Keratinocyte (primary cell): ENCODE measurements at regions not wholly inside any gene's neighbourhood (a gene's known extent, or its start where the extent isn't known, plus 50 kb on each side); places are given as distances from the start of the nearest gene placed in this dataset.

ENCODE experiments used
- DNase-seq: peaks from one replicate; pipeline ENCODE4 v3.0.0-alpha.2; 2011; ENCODE audit warnings: low read depth, missing footprints, low spot score
- FAIRE-seq: peaks from 2 replicates; lab custom pipeline; 2011; peaks lifted over from hg19 to GRCh38; lab: Jason Lieb, UNC
- H2AFZ ChIP-seq: 2 replicates; pipeline ENCODE4 v1.6.0; 2012; ENCODE audit warnings: low read length, control low read depth, inconsistent platforms; ENCODE audit not compliant: control insufficient read depth
- H3K27ac ChIP-seq: 2 replicates; pipeline ENCODE4 v1.5.1; 2011; ENCODE audit warnings: low read length; ENCODE audit not compliant: control insufficient read depth, insufficient read depth
- H3K27me3 ChIP-seq: 3 replicates; pipeline ENCODE4 v1.6.0; 2011; ENCODE audit warnings: low read length; ENCODE audit not compliant: control insufficient read depth, insufficient read depth; ENCODE audit errors: extremely low read depth
- H3K36me3 ChIP-seq, 2 experiments: 2 replicates in 1 of 2; 3 replicates in 1 of 2; pipeline ENCODE4 v1.5.1; 2011; ENCODE audit warnings: low read length in 2 of 2, mild to moderate bottlenecking in 1 of 2; ENCODE audit not compliant: control insufficient read depth in 2 of 2, insufficient read depth in 2 of 2; ENCODE audit errors: extremely low read depth in 1 of 2
- H3K4me1 ChIP-seq: 3 replicates; pipeline ENCODE4 v1.5.1; 2011; ENCODE audit warnings: low read length; ENCODE audit not compliant: control insufficient read depth, insufficient read depth; ENCODE audit errors: extremely low read depth
- H3K4me2 ChIP-seq: 3 replicates; pipeline ENCODE4 v1.6.0; 2011; ENCODE audit warnings: low read depth, low read length; ENCODE audit not compliant: control insufficient read depth, insufficient read depth; ENCODE audit errors: extremely low read depth
- H3K4me3 ChIP-seq, 3 experiments: fragments of 200-600 bp in 1 of 3; sonication (generic) in 1 of 3; 2 replicates in 2 of 3; 3 replicates in 1 of 3; pipeline ENCODE4 v1.5.1; 2011 to 2016; ENCODE audit warnings: low read length in 3 of 3, mild to moderate bottlenecking in 3 of 3, control low read depth in 2 of 3, inconsistent platforms in 1 of 3, low read depth in 1 of 3, mixed read lengths in 1 of 3, mixed run types in 1 of 3, moderate library complexity in 1 of 3; ENCODE audit not compliant: control insufficient read depth in 2 of 3, insufficient read depth in 2 of 3; ENCODE audit errors: extremely low read depth in 1 of 3
- H3K79me2 ChIP-seq: 2 replicates; pipeline ENCODE4 v1.6.0; 2012; ENCODE audit warnings: low read length; ENCODE audit not compliant: control insufficient read depth, insufficient read depth
- H3K9ac ChIP-seq: 3 replicates; pipeline ENCODE4 v1.6.0; 2011; ENCODE audit warnings: low read length; ENCODE audit not compliant: control insufficient read depth, insufficient read depth; ENCODE audit errors: extremely low read depth
- H3K9me1 ChIP-seq: 3 replicates; pipeline ENCODE4 v1.6.0; 2011; ENCODE audit warnings: low read length; ENCODE audit not compliant: control insufficient read depth, insufficient read depth; ENCODE audit errors: extremely low read depth
- H3K9me3 ChIP-seq: 2 replicates; pipeline ENCODE4 v1.5.1; 2012; ENCODE audit warnings: low read depth, low read length; ENCODE audit not compliant: control insufficient read depth
- H4K20me1 ChIP-seq: 3 replicates; pipeline ENCODE4 v1.6.0; 2011; ENCODE audit warnings: low read length; ENCODE audit not compliant: control insufficient read depth, insufficient read depth; ENCODE audit errors: extremely low read depth
- CTCF ChIP-seq, 3 experiments: IDR thresholded peaks in 1 of 3; conservative IDR thresholded peaks in 1 of 3; optimal IDR thresholded peaks in 1 of 3; 2 replicates in 2 of 3; 3 replicates in 1 of 3; pipeline versions ENCODE3 to v1.5.1; 2011; ENCODE audit warnings: low read length in 3 of 3, mild to moderate bottlenecking in 3 of 3, moderate library complexity in 2 of 3, control low read depth in 1 of 3, inconsistent platforms in 1 of 3; ENCODE audit not compliant: insufficient read depth in 2 of 3; ENCODE audit errors: extremely low read depth in 1 of 3
- EZH2 ChIP-seq: IDR thresholded peaks from one replicate; pipeline ENCODE4 v1.6.1; 2012; ENCODE audit warnings: inconsistent platforms, mild to moderate bottlenecking, low read length, moderate library complexity
- dilution Hi-C: fragments of 300-500 bp; cut with MboI; formaldehyde crosslinking; loops from one replicate; pipeline ENCODE4 v1.7.0; 2020; ENCODE audit warnings: low sequenced_read_pairs; ENCODE audit not compliant: extremely low pct_ligation_motif_present

DNA sequence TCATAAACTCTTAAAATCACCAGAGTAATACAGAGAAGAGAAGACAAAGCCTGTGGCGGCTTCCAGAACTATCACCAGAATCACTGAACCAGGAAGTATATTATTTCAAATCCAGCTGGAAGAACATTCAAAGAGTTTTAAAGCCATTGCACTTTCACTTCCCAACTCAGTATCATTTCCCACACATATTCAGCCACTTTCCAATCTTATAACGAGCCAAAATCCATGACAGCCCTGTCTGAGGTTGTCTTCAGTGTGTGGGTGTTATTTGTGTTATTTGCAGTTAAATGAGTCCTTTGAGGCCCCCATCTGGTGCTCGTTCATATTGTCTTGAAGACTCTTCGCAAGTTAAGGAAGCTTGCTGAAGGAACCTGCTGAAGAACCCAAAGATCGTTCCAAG, 559.9 kb downstream of the TSN start:
- DNase-seq (no peak), FAIRE-seq (no peak)
- Histone ChIP-seq H3K79me2 (no peaks in the 10 kb centered on the region), H3K9me3 (no peaks in the 10 kb centered on the region), H3K4me3 (no peak overlapping the region), H3K4me2 (no peak overlapping the region), H3K4me1 (no peaks in the 10 kb centered on the region), H3K9me1 (no peaks in the 10 kb centered on the region), H3K36me3 (no peaks in the 10 kb centered on the region), H2AFZ (no peak overlapping the region), H3K9ac (no peak overlapping the region), H3K27me3 (no peaks in the 10 kb centered on the region), H3K27ac (no peak overlapping the region), H4K20me1 (no peaks in the 10 kb centered on the region)
- TF ChIP-seq EZH2 (no peak), CTCF (optimal IDR thresholded peaks at IDR 0.05 in 1 of 3, IDR thresholded peaks at IDR 0.05 in 1 of 3, conservative IDR thresholded peaks at IDR 0.05 in 1 of 3; ENCODE audit: extremely low read depth in 1 of 3, insufficient read depth in 2 of 3, low read length in 3 of 3) (no peak)
- dilution Hi-C loops, result no loop called here

- no peaks in the 10 kb centered on the region for H4K20me1 ChIP-seq
- H3K79me2 ChIP-seq, result no peaks in the 10 kb centered on the region
- H3K4me3 ChIP-seq, result no peak overlapping the region
- TF ChIP-seq EZH2 (no peak), CTCF (optimal IDR thresholded peaks at IDR 0.05 in 1 of 3, IDR thresholded peaks at IDR 0.05 in 1 of 3, conservative IDR thresholded peaks at IDR 0.05 in 1 of 3; ENCODE audit: extremely low read depth in 1 of 3, insufficient read depth in 2 of 3, low read length in 3 of 3) (no peak)
- H3K27me3 ChIP-seq, result no peaks in the 10 kb centered on the region
- DNase-seq (no peak), FAIRE-seq (no peak)
- dilution Hi-C loops, result no loop called here
- H3K4me1 ChIP-seq, result no peaks in the 10 kb centered on the region
- H3K27ac ChIP-seq, result no peak overlapping the region
- no peak overlapping the region for H3K4me2 ChIP-seq
- H2AFZ ChIP-seq, result no peak overlapping the region
- H3K9me3 ChIP-seq, result no peaks in the 10 kb centered on the region
- H3K9ac ChIP-seq, result no peak overlapping the region
- H3K36me3 ChIP-seq, result no peaks in the 10 kb centered on the region
- H3K9me1 ChIP-seq, result no peaks in the 10 kb centered on the region
Measured at GRCh38 chr2:122319539-122320132, 564.2 kb downstream of the TSN start.
